H1 (cell line): ENCODE measurements at regions not wholly inside any gene's neighbourhood (a gene's known extent, or its start where the extent isn't known, plus 50 kb on each side); places are given as distances from the start of the nearest gene placed in this dataset.

Experiments
- CTCF ChIA-PET: fragments of 300-600 bp; sonication (Branson Sonifier 250); formaldehyde crosslinking; loops from one replicate; lab custom pipeline; 2021; ENCODE audit not compliant: partially characterized antibody; lab: Charles Lee
- POLR2A ChIA-PET: fragments of 300-600 bp; sonication (Branson Sonifier 250); formaldehyde crosslinking; loops from one replicate; lab custom pipeline; 2021; ENCODE audit warnings: inconsistent platforms; ENCODE audit not compliant: partially characterized antibody; lab: Charles Lee
- DNase-seq, 2 experiments: peaks; one replicate each; pipeline versions ENCODE4 v3.0.0 to v3.0.0-alpha.2; 2010 to 2022; ENCODE audit warnings: low spot score in 2 of 2, low read depth in 1 of 2, mixed read lengths in 1 of 2
- FAIRE-seq: peaks from 2 replicates; lab custom pipeline; 2011; peaks lifted over from hg19 to GRCh38; lab: Jason Lieb, UNC
- H2AFZ ChIP-seq: 2 replicates; pipeline ENCODE4 v1.8.1; 2012; ENCODE audit warnings: low read length, inconsistent platforms
- H2AK5ac ChIP-seq: 2 replicates; pipeline ENCODE4 v1.6.1; 2013; ENCODE audit warnings: low read depth, low read length
- H2BK120ac ChIP-seq: replicated peaks from 2 replicates; pipeline ENCODE3; 2013; ENCODE audit warnings: low read depth, low read length, inconsistent platforms
- H2BK12ac ChIP-seq: 2 replicates; pipeline ENCODE4 v1.6.1; 2013; ENCODE audit warnings: low read depth, low read length
- H2BK15ac ChIP-seq: 2 replicates; pipeline ENCODE4 v1.6.1; 2013; ENCODE audit warnings: low read length
- H2BK20ac ChIP-seq: 2 replicates; pipeline ENCODE4 v1.6.1; 2013; ENCODE audit warnings: low read length
- H2BK5ac ChIP-seq: 2 replicates; pipeline ENCODE4 v1.6.1; 2013; ENCODE audit warnings: low read depth, low read length
- H3K14ac ChIP-seq: 2 replicates; pipeline ENCODE4 v1.6.1; 2013; ENCODE audit warnings: inconsistent platforms; ENCODE audit not compliant: insufficient read length
- H3K18ac ChIP-seq: 2 replicates; pipeline ENCODE4 v1.6.1; 2013; ENCODE audit warnings: low read length; ENCODE audit errors: extremely low read depth
- H3K23ac ChIP-seq: 2 replicates; pipeline ENCODE4 v1.6.1; 2013; ENCODE audit warnings: inconsistent platforms; ENCODE audit not compliant: insufficient read length
- H3K23me2 ChIP-seq: 2 replicates; pipeline ENCODE4 v1.6.1; 2013; ENCODE audit warnings: low read depth, low read length
- H3K27ac ChIP-seq: 2 replicates; pipeline ENCODE4 v1.6.1; 2011; ENCODE audit warnings: low read depth, low read length, inconsistent platforms
- H3K27me3 ChIP-seq, 4 experiments: replicated peaks in 1 of 4; 1 replicate in 1 of 4; 2 replicates in 3 of 4; pipeline versions ENCODE4 v1.6.1 to v1.8.1; 2011 to 2013; ENCODE audit warnings: low read length in 3 of 4, mild to moderate bottlenecking in 3 of 4, inconsistent platforms in 2 of 4, mixed read lengths in 2 of 4, moderate library complexity in 1 of 4; ENCODE audit not compliant: control insufficient read depth in 3 of 4, insufficient read depth in 3 of 4; ENCODE audit errors: extremely low read depth in 1 of 4
- H3K36me3 ChIP-seq, 4 experiments: 2 replicates each; pipeline versions ENCODE4 v1.6.1 to v1.8.1; 2011 to 2013; ENCODE audit warnings: mild to moderate bottlenecking in 4 of 4, low read length in 3 of 4, moderate library complexity in 2 of 4, control low read depth in 1 of 4, inconsistent platforms in 1 of 4; ENCODE audit not compliant: insufficient read depth in 4 of 4, control insufficient read depth in 2 of 4
- H3K4ac ChIP-seq: replicated peaks from 2 replicates; pipeline ENCODE3; 2013; ENCODE audit warnings: low read length, low read depth, mixed read lengths, inconsistent platforms; ENCODE audit not compliant: insufficient read length
- H3K4me1 ChIP-seq, 4 experiments: replicated peaks in 1 of 4; 1 replicate in 1 of 4; 2 replicates in 3 of 4; pipeline versions ENCODE4 v1.6.1 to v1.8.1; 2011 to 2013; ENCODE audit warnings: low read length in 3 of 4, inconsistent platforms in 2 of 4, mixed read lengths in 1 of 4; ENCODE audit not compliant: insufficient read depth in 4 of 4, control insufficient read depth in 3 of 4
- H3K4me2 ChIP-seq, 2 experiments: 2 replicates each; pipeline versions ENCODE4 v1.6.1 to v1.8.1; 2011 to 2013; ENCODE audit warnings: low read depth in 2 of 2, low read length in 2 of 2, control low read depth in 1 of 2, inconsistent platforms in 1 of 2, mild to moderate bottlenecking in 1 of 2; ENCODE audit not compliant: insufficient read depth in 1 of 2
- H3K4me3 ChIP-seq, 4 experiments: fragments of 200-600, 300-600 bp in 1 of 4; sonication (generic), shearing (Covaris generic), sonication (Bioruptor Twin) in 1 of 4; 2 replicates each; pipeline versions ENCODE4 v1.5.1 to v1.8.1; 2011 to 2016; ENCODE audit warnings: low read length in 4 of 4, low read depth in 3 of 4, control low read depth in 2 of 4, inconsistent platforms in 2 of 4, mild to moderate bottlenecking in 2 of 4, mixed read lengths in 1 of 4, moderate library complexity in 1 of 4; ENCODE audit not compliant: insufficient read depth in 2 of 4; ENCODE audit errors: extremely low read depth in 1 of 4
- H3K56ac ChIP-seq: replicated peaks from 2 replicates; pipeline ENCODE3; 2013; ENCODE audit warnings: low read depth, mild to moderate bottlenecking, mixed read lengths, low read length, inconsistent platforms; ENCODE audit not compliant: insufficient read length
- H3K79me1 ChIP-seq: 2 replicates; pipeline ENCODE4 v1.6.1; 2013; ENCODE audit warnings: low read depth, low read length, control low read depth
- H3K79me2 ChIP-seq, 2 experiments: 2 replicates each; pipeline versions ENCODE4 v1.6.1 to v1.8.1; 2012 to 2013; ENCODE audit warnings: low read length in 2 of 2, mild to moderate bottlenecking in 2 of 2, inconsistent platforms in 1 of 2; ENCODE audit not compliant: insufficient read depth in 2 of 2, control insufficient read depth in 1 of 2
- H3K9ac ChIP-seq, 4 experiments: replicated peaks in 1 of 4; 1 replicate in 1 of 4; 2 replicates in 3 of 4; pipeline versions ENCODE4 v1.6.1 to v1.8.1; 2011 to 2013; ENCODE audit warnings: low read depth in 3 of 4, low read length in 3 of 4, control low read depth in 2 of 4, mild to moderate bottlenecking in 2 of 4, moderate library complexity in 2 of 4, inconsistent platforms in 1 of 4; ENCODE audit errors: extremely low read depth in 1 of 4
- H3K9me3 ChIP-seq, 2 experiments: 2 replicates each; pipeline versions ENCODE4 v1.6.1 to v1.8.1; 2012 to 2013; ENCODE audit warnings: mild to moderate bottlenecking in 2 of 2, moderate library complexity in 2 of 2, control low read depth in 1 of 2, inconsistent platforms in 1 of 2, low read depth in 1 of 2, low read length in 1 of 2, mixed read lengths in 1 of 2; ENCODE audit not compliant: insufficient read depth in 2 of 2
- H4K20me1 ChIP-seq, 2 experiments: replicated peaks in 1 of 2; 2 replicates each; pipeline versions ENCODE3 to v1.8.1; 2011 to 2013; ENCODE audit warnings: inconsistent platforms in 2 of 2, low read length in 2 of 2, mild to moderate bottlenecking in 1 of 2; ENCODE audit not compliant: insufficient read depth in 2 of 2, control insufficient read depth in 1 of 2
- H4K5ac ChIP-seq: 2 replicates; pipeline ENCODE4 v1.6.1; 2013; ENCODE audit warnings: low read length, low read depth, mixed read lengths, inconsistent platforms; ENCODE audit not compliant: insufficient read length
- H4K8ac ChIP-seq: 2 replicates; pipeline ENCODE4 v1.8.0; 2013; ENCODE audit warnings: mild to moderate bottlenecking, moderate library complexity, low read length, inconsistent platforms; ENCODE audit not compliant: insufficient read depth; ENCODE audit errors: extremely low read depth
- H4K91ac ChIP-seq: replicated peaks from 2 replicates; pipeline ENCODE3; 2013; ENCODE audit warnings: low read length, mixed read lengths, inconsistent platforms; ENCODE audit not compliant: insufficient read length
- WGBS, 2 experiments: shearing (Covaris generic) in 1 of 2; methylation state at CpG; one replicate each; pipeline versions ENCODE4 v1.1.6 to v1.1.7; 2013 to 2015; ENCODE audit warnings: low lambda C conversion rate in 2 of 2, mixed read lengths in 2 of 2, inconsistent platforms in 1 of 2, low coverage in 1 of 2, missing lambda C conversion rate in 1 of 2; ENCODE audit not compliant: insufficient replicate concordance in 2 of 2, insufficient coverage in 1 of 2, insufficient read length in 1 of 2; ENCODE audit errors: extremely low coverage in 1 of 2, missing lambda C conversion rate in 1 of 2; 5-methylcytosine and 5-hydroxymethylcytosine counted together
- TF ChIP-seq, protein P1 (sequence below): fragments of 300-600 bp; sonication (generic); IDR thresholded peaks from 2 replicates; pipeline ENCODE4 v1.7.1; 2012; ENCODE audit warnings: low read length, moderate library complexity, mild to moderate bottlenecking, inconsistent platforms; ENCODE audit not compliant: insufficient replicate concordance

GRCh38 chr4:23241408-23241807 is 548.7 kb downstream of the GBA3 start:
- Histone ChIP-seq H2BK5ac (no peak overlapping the region), H3K9me3 (no peaks in the 10 kb centered on the region), H3K9ac (no peak overlapping the region), H2AK5ac (no peak overlapping the region), H3K36me3 (no peaks in the 10 kb centered on the region), H2BK15ac (no peak overlapping the region), H3K4ac (no peak overlapping the region), H4K8ac (no peak overlapping the region), H2BK20ac (no peak overlapping the region), H3K14ac (no peak overlapping the region), H2AFZ (no peak overlapping the region), H3K23ac (no peak overlapping the region), H3K79me2 (no peaks in the 10 kb centered on the region), H3K4me1 (no peaks in the 10 kb centered on the region), H2BK12ac (no peak overlapping the region), H3K27me3 (no peaks in the 10 kb centered on the region), H2BK120ac (no peak overlapping the region), H3K23me2 (no peaks in the 10 kb centered on the region), H4K5ac (no peak overlapping the region), H3K4me3 (no peak overlapping the region), H4K20me1 (no peaks in the 10 kb centered on the region), H3K27ac (no peak overlapping the region), H3K56ac (no peak overlapping the region), H3K4me2 (no peak overlapping the region), H3K79me1 (no peaks in the 10 kb centered on the region), H3K18ac (no peak overlapping the region), H4K91ac (no peak overlapping the region)
- FAIRE-seq (no peak), DNase-seq (no peak)
- POLR2A ChIA-PET, result no interaction called here
- CTCF ChIA-PET, result no interaction called here
- 90% methylated on average over 5 of the region's 5 CpGs; no CpG with 5 or more reads in 1 of the 2 experiments for WGBS, 2 experiments
- TF ChIP-seq, protein P1, sequence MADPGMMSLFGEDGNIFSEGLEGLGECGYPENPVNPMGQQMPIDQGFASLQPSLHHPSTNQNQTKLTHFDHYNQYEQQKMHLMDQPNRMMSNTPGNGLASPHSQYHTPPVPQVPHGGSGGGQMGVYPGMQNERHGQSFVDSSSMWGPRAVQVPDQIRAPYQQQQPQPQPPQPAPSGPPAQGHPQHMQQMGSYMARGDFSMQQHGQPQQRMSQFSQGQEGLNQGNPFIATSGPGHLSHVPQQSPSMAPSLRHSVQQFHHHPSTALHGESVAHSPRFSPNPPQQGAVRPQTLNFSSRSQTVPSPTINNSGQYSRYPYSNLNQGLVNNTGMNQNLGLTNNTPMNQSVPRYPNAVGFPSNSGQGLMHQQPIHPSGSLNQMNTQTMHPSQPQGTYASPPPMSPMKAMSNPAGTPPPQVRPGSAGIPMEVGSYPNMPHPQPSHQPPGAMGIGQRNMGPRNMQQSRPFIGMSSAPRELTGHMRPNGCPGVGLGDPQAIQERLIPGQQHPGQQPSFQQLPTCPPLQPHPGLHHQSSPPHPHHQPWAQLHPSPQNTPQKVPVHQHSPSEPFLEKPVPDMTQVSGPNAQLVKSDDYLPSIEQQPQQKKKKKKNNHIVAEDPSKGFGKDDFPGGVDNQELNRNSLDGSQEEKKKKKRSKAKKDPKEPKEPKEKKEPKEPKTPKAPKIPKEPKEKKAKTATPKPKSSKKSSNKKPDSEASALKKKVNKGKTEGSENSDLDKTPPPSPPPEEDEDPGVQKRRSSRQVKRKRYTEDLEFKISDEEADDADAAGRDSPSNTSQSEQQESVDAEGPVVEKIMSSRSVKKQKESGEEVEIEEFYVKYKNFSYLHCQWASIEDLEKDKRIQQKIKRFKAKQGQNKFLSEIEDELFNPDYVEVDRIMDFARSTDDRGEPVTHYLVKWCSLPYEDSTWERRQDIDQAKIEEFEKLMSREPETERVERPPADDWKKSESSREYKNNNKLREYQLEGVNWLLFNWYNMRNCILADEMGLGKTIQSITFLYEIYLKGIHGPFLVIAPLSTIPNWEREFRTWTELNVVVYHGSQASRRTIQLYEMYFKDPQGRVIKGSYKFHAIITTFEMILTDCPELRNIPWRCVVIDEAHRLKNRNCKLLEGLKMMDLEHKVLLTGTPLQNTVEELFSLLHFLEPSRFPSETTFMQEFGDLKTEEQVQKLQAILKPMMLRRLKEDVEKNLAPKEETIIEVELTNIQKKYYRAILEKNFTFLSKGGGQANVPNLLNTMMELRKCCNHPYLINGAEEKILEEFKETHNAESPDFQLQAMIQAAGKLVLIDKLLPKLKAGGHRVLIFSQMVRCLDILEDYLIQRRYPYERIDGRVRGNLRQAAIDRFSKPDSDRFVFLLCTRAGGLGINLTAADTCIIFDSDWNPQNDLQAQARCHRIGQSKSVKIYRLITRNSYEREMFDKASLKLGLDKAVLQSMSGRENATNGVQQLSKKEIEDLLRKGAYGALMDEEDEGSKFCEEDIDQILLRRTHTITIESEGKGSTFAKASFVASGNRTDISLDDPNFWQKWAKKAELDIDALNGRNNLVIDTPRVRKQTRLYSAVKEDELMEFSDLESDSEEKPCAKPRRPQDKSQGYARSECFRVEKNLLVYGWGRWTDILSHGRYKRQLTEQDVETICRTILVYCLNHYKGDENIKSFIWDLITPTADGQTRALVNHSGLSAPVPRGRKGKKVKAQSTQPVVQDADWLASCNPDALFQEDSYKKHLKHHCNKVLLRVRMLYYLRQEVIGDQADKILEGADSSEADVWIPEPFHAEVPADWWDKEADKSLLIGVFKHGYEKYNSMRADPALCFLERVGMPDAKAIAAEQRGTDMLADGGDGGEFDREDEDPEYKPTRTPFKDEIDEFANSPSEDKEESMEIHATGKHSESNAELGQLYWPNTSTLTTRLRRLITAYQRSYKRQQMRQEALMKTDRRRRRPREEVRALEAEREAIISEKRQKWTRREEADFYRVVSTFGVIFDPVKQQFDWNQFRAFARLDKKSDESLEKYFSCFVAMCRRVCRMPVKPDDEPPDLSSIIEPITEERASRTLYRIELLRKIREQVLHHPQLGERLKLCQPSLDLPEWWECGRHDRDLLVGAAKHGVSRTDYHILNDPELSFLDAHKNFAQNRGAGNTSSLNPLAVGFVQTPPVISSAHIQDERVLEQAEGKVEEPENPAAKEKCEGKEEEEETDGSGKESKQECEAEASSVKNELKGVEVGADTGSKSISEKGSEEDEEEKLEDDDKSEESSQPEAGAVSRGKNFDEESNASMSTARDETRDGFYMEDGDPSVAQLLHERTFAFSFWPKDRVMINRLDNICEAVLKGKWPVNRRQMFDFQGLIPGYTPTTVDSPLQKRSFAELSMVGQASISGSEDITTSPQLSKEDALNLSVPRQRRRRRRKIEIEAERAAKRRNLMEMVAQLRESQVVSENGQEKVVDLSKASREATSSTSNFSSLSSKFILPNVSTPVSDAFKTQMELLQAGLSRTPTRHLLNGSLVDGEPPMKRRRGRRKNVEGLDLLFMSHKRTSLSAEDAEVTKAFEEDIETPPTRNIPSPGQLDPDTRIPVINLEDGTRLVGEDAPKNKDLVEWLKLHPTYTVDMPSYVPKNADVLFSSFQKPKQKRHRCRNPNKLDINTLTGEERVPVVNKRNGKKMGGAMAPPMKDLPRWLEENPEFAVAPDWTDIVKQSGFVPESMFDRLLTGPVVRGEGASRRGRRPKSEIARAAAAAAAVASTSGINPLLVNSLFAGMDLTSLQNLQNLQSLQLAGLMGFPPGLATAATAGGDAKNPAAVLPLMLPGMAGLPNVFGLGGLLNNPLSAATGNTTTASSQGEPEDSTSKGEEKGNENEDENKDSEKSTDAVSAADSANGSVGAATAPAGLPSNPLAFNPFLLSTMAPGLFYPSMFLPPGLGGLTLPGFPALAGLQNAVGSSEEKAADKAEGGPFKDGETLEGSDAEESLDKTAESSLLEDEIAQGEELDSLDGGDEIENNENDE, result no peak
